ENCODE measurements at regions not wholly inside any gene's neighbourhood (a gene's known extent, or its start where the extent isn't known, plus 50 kb on each side); places are given as distances from the start of the nearest gene placed in this dataset.

DNA sequence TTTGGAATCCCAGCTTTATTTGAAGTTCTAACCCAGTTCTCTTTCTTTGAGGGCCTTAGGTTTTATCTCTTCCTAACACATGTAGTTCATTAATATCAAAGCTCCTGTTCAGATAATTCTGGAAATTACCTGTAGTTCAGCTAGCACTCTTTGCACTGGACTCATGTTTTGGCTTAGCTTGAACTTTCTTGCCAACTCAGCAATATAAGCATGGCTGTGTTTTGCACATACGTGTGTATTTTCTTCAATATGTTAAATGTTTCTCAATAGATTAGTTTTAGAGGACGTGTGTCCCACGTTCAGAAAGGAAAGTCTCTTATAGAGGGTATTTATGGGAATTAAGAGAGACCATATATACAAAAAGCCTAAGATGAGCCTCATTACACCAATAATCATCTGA is 271.8 kb upstream of the USP25 start:
- 90 to 92% methylated on average over 3 of the region's 3 CpGs for WGBS, 2 donors
- H3K27me3 ChIP-seq = no peaks in the 10 kb centered on the region
- no peak for DNase-seq

DNA sequence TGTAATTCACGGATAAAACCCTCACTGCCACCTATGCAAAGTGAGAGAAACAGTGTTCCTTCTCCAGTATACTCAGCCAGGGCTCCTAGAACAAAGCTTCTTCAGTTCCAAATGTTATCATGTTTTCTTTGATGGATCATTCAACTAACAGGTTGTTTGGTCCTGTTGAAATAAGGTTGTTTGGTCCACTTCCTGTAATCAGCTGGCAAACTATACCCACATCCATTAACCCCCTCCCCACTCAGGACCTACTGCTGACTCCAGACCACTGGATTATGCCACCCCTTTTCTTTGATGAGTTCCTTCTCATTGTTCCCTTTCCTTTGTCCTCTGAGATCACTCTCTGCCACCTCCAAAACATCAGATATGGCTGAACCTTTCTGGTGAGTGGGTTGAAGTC is 267.7 kb upstream of the USP25 start:
- Histone ChIP-seq H3K27ac (no peak overlapping the region), H3K4me3 (no peak overlapping the region), H3K27me3 (no peaks in the 10 kb centered on the region), H3K9me3 (no peaks in the 10 kb centered on the region), H3K4me1 (no peaks in the 10 kb centered on the region), H3K36me3 (no peaks in the 10 kb centered on the region)
- WGBS, 2 donors = 78 to 87% methylated on average over 1 of the region's 1 CpG
- intact Hi-C loops (cut with DNase I) = no loop called here
- DNase-seq = no peak
- no peak for TF ChIP-seq EP300 (IDR thresholded peaks at IDR 0.05)
- no peak for TF ChIP-seq POLR2A (IDR thresholded peaks at IDR 0.05)
- no peak for TF ChIP-seq POLR2AphosphoS5 (IDR thresholded peaks at IDR 0.05)
- TF ChIP-seq, protein P1, sequence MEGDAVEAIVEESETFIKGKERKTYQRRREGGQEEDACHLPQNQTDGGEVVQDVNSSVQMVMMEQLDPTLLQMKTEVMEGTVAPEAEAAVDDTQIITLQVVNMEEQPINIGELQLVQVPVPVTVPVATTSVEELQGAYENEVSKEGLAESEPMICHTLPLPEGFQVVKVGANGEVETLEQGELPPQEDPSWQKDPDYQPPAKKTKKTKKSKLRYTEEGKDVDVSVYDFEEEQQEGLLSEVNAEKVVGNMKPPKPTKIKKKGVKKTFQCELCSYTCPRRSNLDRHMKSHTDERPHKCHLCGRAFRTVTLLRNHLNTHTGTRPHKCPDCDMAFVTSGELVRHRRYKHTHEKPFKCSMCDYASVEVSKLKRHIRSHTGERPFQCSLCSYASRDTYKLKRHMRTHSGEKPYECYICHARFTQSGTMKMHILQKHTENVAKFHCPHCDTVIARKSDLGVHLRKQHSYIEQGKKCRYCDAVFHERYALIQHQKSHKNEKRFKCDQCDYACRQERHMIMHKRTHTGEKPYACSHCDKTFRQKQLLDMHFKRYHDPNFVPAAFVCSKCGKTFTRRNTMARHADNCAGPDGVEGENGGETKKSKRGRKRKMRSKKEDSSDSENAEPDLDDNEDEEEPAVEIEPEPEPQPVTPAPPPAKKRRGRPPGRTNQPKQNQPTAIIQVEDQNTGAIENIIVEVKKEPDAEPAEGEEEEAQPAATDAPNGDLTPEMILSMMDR (IDR thresholded peaks at IDR 0.05) = no peak

More for the DNA sequence above, 271.8 kb upstream of the USP25 start:
- intact Hi-C loops (cut with DNase I) = no loop called here
- Histone ChIP-seq H3K27ac (no peak overlapping the region), H3K4me1 (no peaks in the 10 kb centered on the region), H3K36me3 (no peaks in the 10 kb centered on the region), H3K9me3 (no peaks in the 10 kb centered on the region), H3K4me3 (no peak overlapping the region)
- TF ChIP-seq POLR2A (IDR thresholded peaks at IDR 0.05) (no peak), POLR2AphosphoS5 (IDR thresholded peaks at IDR 0.05) (no peak), EP300 (IDR thresholded peaks at IDR 0.05) (no peak)
- TF ChIP-seq, protein P1 (IDR thresholded peaks at IDR 0.05) = no peak

DNA sequence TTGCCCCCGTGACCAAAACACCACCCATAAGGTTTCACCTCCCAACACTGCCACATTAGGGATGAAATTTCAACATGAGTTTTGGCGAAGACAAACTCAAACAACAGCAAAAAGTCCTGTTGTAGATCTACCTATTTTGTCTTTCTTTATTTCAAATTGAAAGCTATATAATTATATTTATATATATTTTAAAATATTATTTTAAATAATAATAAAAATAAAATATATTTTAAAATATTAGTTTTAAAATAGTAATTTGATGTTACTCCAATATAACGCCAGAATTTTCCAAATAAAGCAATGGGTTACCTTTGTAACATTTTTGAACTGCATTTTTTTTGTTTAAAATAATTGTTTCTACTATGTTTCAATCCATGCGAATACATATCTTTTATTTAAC is 263.5 kb upstream of the USP25 start:
- TF ChIP-seq POLR2AphosphoS5 (IDR thresholded peaks at IDR 0.05) (no peak), POLR2A (IDR thresholded peaks at IDR 0.05) (no peak), EP300 (IDR thresholded peaks at IDR 0.05) (no peak)
- TF ChIP-seq, protein P1 (IDR thresholded peaks at IDR 0.05) = no peak
- no peak overlapping the region for H3K4me3 ChIP-seq
- no peaks in the 10 kb centered on the region for H3K27me3 ChIP-seq
- no peaks in the 10 kb centered on the region for H3K9me3 ChIP-seq
- WGBS, 2 donors = 95 to 96% methylated on average over 4 of the region's 4 CpGs
- no peaks in the 10 kb centered on the region for H3K4me1 ChIP-seq
- H3K27ac ChIP-seq = no peak overlapping the region
- no peaks in the 10 kb centered on the region for H3K36me3 ChIP-seq
- intact Hi-C loops (cut with DNase I) = no loop called here
- no peak for DNase-seq

DNA sequence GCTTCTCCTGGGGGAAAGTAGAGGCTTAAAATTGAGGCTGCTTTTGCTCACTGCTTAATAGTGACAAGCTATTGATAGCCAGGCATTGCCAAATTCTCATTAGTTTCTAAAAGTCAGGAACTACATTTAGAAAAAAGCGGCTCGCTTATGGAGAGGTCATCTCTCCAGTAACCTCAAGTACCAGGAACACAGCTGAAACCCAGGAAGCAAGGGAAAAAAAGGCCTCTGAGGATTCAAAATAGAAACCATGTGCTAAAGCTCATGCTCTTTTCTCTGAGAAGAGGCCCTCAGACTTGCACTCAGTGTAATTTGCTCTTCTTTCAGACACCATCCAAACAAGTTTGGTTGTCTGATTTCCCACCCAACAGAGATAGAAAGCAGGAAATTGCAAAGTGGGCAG is 261.4 kb upstream of the USP25 start:
- TF ChIP-seq, protein P1 (IDR thresholded peaks at IDR 0.05) = no peak
- TF ChIP-seq POLR2AphosphoS5 (IDR thresholded peaks at IDR 0.05) (no peak), POLR2A (IDR thresholded peaks at IDR 0.05) (no peak), EP300 (IDR thresholded peaks at IDR 0.05) (no peak)
- no peak for DNase-seq
- intact Hi-C loops (cut with DNase I) = no loop called here
- Histone ChIP-seq H3K9me3 (no peaks in the 10 kb centered on the region), H3K36me3 (no peaks in the 10 kb centered on the region), H3K27ac (no peak overlapping the region), H3K27me3 (no peaks in the 10 kb centered on the region), H3K4me1 (no peaks in the 10 kb centered on the region), H3K4me3 (no peak overlapping the region)
- 87 to 93% methylated on average over 2 of the region's 2 CpGs for WGBS, 2 donors
